ENCODE measurements at regions not wholly inside any gene's neighbourhood (a gene's known extent, or its start where the extent isn't known, plus 50 kb on each side); places are given as distances from the start of the nearest gene placed in this dataset.

- in situ Hi-C loops (cut with MboI), result no loop called here
- Histone ChIP-seq H3K9ac (ENCODE audit: control insufficient read depth, insufficient read depth, low read length) (no peak overlapping the region), H3K4me1 (ENCODE audit: control insufficient read depth, insufficient read depth, low read length) (no peaks in the 10 kb centered on the region), H3K27ac (ENCODE audit: control insufficient read depth, insufficient read depth) (no peak overlapping the region), H3K4me3 (no peak overlapping the region), H3K36me3 (ENCODE audit: control insufficient read depth in 2 of 2, insufficient read depth in 2 of 2, low read length in 1 of 2) (no peaks in the 10 kb centered on the region), H3K79me2 (ENCODE audit: control insufficient read depth, insufficient read depth, low read length) (no peaks in the 10 kb centered on the region), H2AFZ (ENCODE audit: control insufficient read depth, low read depth, low read length) (no peak overlapping the region), H3K27me3 (replicated peaks in 1 of 2; ENCODE audit: control insufficient read depth in 2 of 2, insufficient read depth in 2 of 2, low read length in 1 of 2) (no peaks in the 10 kb centered on the region; a peak in 1 of 4 replicates), H4K20me1 (ENCODE audit: control insufficient read depth, insufficient read depth) (no peaks in the 10 kb centered on the region), H3K9me3 (replicated peaks; ENCODE audit: control insufficient read depth, insufficient read depth, low read length) (no peaks in the 10 kb centered on the region), H3K4me2 (ENCODE audit: control insufficient read depth, insufficient read depth) (no peak overlapping the region)
- ChIA-PET SMC1A (ENCODE audit: uncharacterized antibody, unreplicated experiment) (no interaction called here), CTCF (no interaction called here), POLR2A (no interaction called here), RAD21 (ENCODE audit: unreplicated experiment) (no interaction called here)
- BruUV-seq (replicated peaks), result no TSS peak
- no peak for DNase-seq (ENCODE audit: low read depth, low spot score)
- no peak for ATAC-seq
- FAIRE-seq, result no peak
- intact Hi-C loops (cut with micrococcal nuclease; ENCODE audit: unreplicated experiment), result no loop called here
- 20% methylated on average over 2 of the region's 2 CpGs for WGBS (ENCODE audit: insufficient coverage, insufficient replicate concordance, low lambda C conversion rate, missing lambda C conversion rate)
- no peak for TF ChIP-seq ZZZ3 (IDR thresholded peaks at IDR 0.05; ENCODE audit: control insufficient read depth, insufficient read length, low read depth)
These were observed 60.6 kb upstream of the SERP2 start for GRCh38 chr13:44312834-44313551.

- FAIRE-seq, result no peak
These were observed 60.0 kb upstream of the SERP2 start for GRCh38 chr13:44313674-44314073.

More at GRCh38 chr13:44313674-44314073, 60.0 kb upstream of the SERP2 start:
- H4K20me1 ChIP-seq (ENCODE audit: control insufficient read depth, insufficient read depth), result no peaks in the 10 kb centered on the region
- no peak for TF ChIP-seq RAD51 (IDR thresholded peaks at IDR 0.05)
- no peak for TF ChIP-seq CHD2 (IDR thresholded peaks at IDR 0.05; ENCODE audit: borderline replicate concordance, low read depth, low read length)
- TF ChIP-seq PAX5 (IDR thresholded peaks at IDR 0.05; ENCODE audit: borderline replicate concordance, low read depth, low read length), result peak; percentile 26; the same call in 1 of the 2 replicates
- POLR2A ChIA-PET, result no interaction called here
- no peak overlapping the region for H3K4me3 ChIP-seq
- RAD21 ChIA-PET (ENCODE audit: unreplicated experiment), result no interaction called here
- H3K4me1 ChIP-seq (ENCODE audit: control insufficient read depth, insufficient read depth, low read length), result no peaks in the 10 kb centered on the region
- in situ Hi-C loops (cut with MboI), result no loop called here
- no peak overlapping the region for H3K9ac ChIP-seq (ENCODE audit: control insufficient read depth, insufficient read depth, low read length)
- 10% methylated on average over 2 of the region's 2 CpGs for WGBS (ENCODE audit: insufficient coverage, insufficient replicate concordance, low lambda C conversion rate, missing lambda C conversion rate)
- no peaks in the 10 kb centered on the region for H3K9me3 ChIP-seq (replicated peaks; ENCODE audit: control insufficient read depth, insufficient read depth, low read length)
- no peaks in the 10 kb centered on the region for H3K36me3 ChIP-seq (ENCODE audit: control insufficient read depth in 2 of 2, insufficient read depth in 2 of 2, low read length in 1 of 2)
- SMC1A ChIA-PET (ENCODE audit: uncharacterized antibody, unreplicated experiment), result no interaction called here
- H3K79me2 ChIP-seq (ENCODE audit: control insufficient read depth, insufficient read depth, low read length), result no peaks in the 10 kb centered on the region
- intact Hi-C loops (cut with micrococcal nuclease; ENCODE audit: unreplicated experiment), result no loop called here
- H3K27me3 ChIP-seq (replicated peaks in 1 of 2; ENCODE audit: control insufficient read depth in 2 of 2, insufficient read depth in 2 of 2, low read length in 1 of 2), result no peaks in the 10 kb centered on the region; a peak in 1 of 4 replicates
- CTCF ChIA-PET, result no interaction called here
- DNase-seq (ENCODE audit: low read depth, low spot score) (no peak), ATAC-seq (peak; percentile 39; the same call in 2 of the 3 replicates)
- no TSS peak for BruUV-seq (replicated peaks)
- no peak overlapping the region for H3K27ac ChIP-seq (ENCODE audit: control insufficient read depth, insufficient read depth)
- no peak overlapping the region for H2AFZ ChIP-seq (ENCODE audit: control insufficient read depth, low read depth, low read length)
- no peak overlapping the region for H3K4me2 ChIP-seq (ENCODE audit: control insufficient read depth, insufficient read depth)

Data from GM12878 (cell line).